ENCODE measurements at regions not wholly inside any gene's neighbourhood (a gene's known extent, or its start where the extent isn't known, plus 50 kb on each side); places are given as distances from the start of the nearest gene placed in this dataset.

DNA sequence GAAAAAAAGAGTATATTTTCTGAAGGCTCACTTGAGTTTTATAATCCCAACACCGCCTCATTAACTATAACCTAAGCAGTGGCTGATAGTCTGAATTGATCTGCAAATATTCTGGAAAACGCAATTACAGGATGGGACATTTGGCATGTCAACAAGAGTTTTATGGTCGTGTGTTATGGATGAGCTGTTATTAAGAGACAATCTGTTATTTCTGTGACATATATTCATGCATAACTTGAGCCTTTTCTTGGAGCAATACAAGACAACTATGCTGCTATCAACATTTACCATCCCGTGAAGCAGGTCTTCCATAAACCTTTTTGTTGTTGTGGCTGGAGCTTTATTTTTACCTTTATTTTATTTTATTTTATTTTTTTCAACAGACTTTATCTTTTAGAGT is 164.4 kb downstream of the SCG2 start (continued):
- TF ChIP-seq ZNF749 (CRISPR knock-in tag; IDR thresholded peaks at IDR 0.05; ENCODE audit: borderline replicate concordance): no peak

GRCh38 chr2:223439184-223439583 is 163.0 kb downstream of the SCG2 start:
- no peak overlapping the region for H3K27ac ChIP-seq (ENCODE audit: extremely low read length, insufficient read depth, low read length)
- no peaks in the 10 kb centered on the region for H3K4me1 ChIP-seq (ENCODE audit: insufficient read depth, low read length)
- no peaks in the 10 kb centered on the region for H3K9me3 ChIP-seq (ENCODE audit: low read length)
- no peak overlapping the region for H3K4me2 ChIP-seq (ENCODE audit: low read depth, low read length)
- FAIRE-seq: no peak
- intact Hi-C loops (cut with micrococcal nuclease; ENCODE audit: unreplicated experiment): no loop called here
- BruUV-seq (replicated peaks): no TSS peak
- H3K79me2 ChIP-seq (ENCODE audit: insufficient read depth, low read length): no peaks in the 10 kb centered on the region
- WGBS (ENCODE audit: low lambda C conversion rate): 6% methylated on average over 1 of the region's 1 CpG
- no peaks in the 10 kb centered on the region for H3K36me3 ChIP-seq (replicated peaks in 1 of 2; ENCODE audit: control insufficient read depth in 1 of 2, insufficient read depth in 2 of 2, low read length in 2 of 2)
- TF ChIP-seq RNF2 (conservative IDR thresholded peaks at IDR 0.05; ENCODE audit: low read depth) (no peak), ZBTB40 (IDR thresholded peaks at IDR 0.05) (peak; percentile 90), ZBTB40 (CRISPR knock-in tag; IDR thresholded peaks at IDR 0.05) (no peak)
- no peaks in the 10 kb centered on the region for H3K27me3 ChIP-seq (ENCODE audit: control insufficient read depth in 1 of 2, insufficient read depth in 2 of 2, low read length in 2 of 2)
- no peak overlapping the region for H2AFZ ChIP-seq (ENCODE audit: low read length)
- ChIA-PET CTCF (ENCODE audit: low intra/inter-chr PET ratio, low total read pairs) (no interaction called here), POLR2A (no interaction called here)
- H3K9ac ChIP-seq (ENCODE audit: insufficient read depth, low read depth, low read length): no peak overlapping the region
- no peak overlapping the region for H3K4me3 ChIP-seq (replicated peaks in 1 of 3; ENCODE audit: insufficient read depth in 1 of 3, low read depth in 2 of 3, low read length in 3 of 3)
- no peak for ATAC-seq
- no peaks in the 10 kb centered on the region for H4K20me1 ChIP-seq (ENCODE audit: insufficient read depth, low read length)
- in situ Hi-C loops (cut with HindIII; ENCODE audit: extremely low pct_ligation_motif_present, low pct_unique_long_range_greater_than_20kb): no loop called here
- DNase-seq (ENCODE audit: low spot score): no peak

All from HepG2 (cell line).